ENCODE measurements at regions not wholly inside any gene's neighbourhood (a gene's known extent, or its start where the extent isn't known, plus 50 kb on each side); places are given as distances from the start of the nearest gene placed in this dataset.

DNA sequence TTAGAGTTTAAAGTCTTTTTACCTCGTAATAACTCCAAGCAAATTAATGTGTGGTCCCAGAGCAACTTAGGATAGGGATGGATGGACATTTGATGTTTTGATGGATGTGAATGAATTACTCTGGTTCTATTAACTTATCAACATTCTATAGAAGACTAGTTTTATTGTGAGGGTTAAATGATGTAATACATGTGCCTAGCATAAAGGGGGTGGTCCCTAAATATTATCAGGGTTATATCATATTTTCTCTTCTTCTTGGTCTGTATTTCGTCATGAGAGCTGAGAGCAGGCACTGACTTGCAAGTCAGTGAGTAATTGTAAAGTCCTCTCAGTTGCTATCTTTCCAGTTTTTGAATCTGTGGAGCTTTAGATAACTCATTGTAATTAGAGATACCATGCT lies 219.3 kb downstream of the GATA3 start:
- TF ChIP-seq, protein P1, sequence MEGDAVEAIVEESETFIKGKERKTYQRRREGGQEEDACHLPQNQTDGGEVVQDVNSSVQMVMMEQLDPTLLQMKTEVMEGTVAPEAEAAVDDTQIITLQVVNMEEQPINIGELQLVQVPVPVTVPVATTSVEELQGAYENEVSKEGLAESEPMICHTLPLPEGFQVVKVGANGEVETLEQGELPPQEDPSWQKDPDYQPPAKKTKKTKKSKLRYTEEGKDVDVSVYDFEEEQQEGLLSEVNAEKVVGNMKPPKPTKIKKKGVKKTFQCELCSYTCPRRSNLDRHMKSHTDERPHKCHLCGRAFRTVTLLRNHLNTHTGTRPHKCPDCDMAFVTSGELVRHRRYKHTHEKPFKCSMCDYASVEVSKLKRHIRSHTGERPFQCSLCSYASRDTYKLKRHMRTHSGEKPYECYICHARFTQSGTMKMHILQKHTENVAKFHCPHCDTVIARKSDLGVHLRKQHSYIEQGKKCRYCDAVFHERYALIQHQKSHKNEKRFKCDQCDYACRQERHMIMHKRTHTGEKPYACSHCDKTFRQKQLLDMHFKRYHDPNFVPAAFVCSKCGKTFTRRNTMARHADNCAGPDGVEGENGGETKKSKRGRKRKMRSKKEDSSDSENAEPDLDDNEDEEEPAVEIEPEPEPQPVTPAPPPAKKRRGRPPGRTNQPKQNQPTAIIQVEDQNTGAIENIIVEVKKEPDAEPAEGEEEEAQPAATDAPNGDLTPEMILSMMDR (IDR thresholded peaks at IDR 0.05; ENCODE audit: low read length, missing control alignments) = no peak
- DNase-seq (ENCODE audit: low read depth) = peak; percentile 27
- no peak overlapping the region for H3K4me3 ChIP-seq (replicated peaks; ENCODE audit: low read depth, low read length)

DNA sequence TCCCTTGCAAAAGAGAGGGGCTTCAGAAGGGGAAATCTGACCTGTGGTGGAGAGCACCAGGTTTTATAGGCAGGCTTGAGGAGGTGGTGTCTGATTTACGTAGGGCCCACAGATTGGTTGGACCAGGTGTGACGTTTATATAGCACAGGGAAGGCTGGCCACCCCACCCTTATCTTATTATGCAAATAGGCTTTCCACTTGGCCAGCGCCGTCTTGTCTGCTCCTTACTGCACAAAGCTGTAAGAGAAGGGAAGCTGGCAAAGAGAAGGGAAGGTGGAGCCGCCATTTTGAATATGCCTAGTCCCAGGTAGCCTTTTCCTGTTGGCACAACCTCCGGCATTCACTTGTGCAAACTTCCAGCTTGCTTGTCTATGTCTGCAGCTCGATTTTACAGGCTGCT lies 221.4 kb downstream of the GATA3 start:
- no peak for DNase-seq (ENCODE audit: low read depth)
- no peak overlapping the region for H3K4me3 ChIP-seq (replicated peaks; ENCODE audit: low read depth, low read length)
- TF ChIP-seq, protein P1 (IDR thresholded peaks at IDR 0.05; ENCODE audit: low read length, missing control alignments) = no peak

GRCh38 chr10:8278099-8278498 lies 223.6 kb downstream of the GATA3 start:
- TF ChIP-seq, protein P1 (IDR thresholded peaks at IDR 0.05; ENCODE audit: low read length, missing control alignments) = no peak
- H3K4me3 ChIP-seq (replicated peaks; ENCODE audit: low read depth, low read length) = no peak overlapping the region
- no peak for DNase-seq (ENCODE audit: low read depth)

- TF ChIP-seq, protein P1 (IDR thresholded peaks at IDR 0.05; ENCODE audit: low read length, missing control alignments) = no peak
- H3K4me3 ChIP-seq (replicated peaks; ENCODE audit: low read depth, low read length) = no peak overlapping the region
- peak; percentile 73 for DNase-seq (ENCODE audit: low read depth)
Measured at GRCh38 chr10:8279598-8279997, 225.1 kb downstream of the GATA3 start.

DNA sequence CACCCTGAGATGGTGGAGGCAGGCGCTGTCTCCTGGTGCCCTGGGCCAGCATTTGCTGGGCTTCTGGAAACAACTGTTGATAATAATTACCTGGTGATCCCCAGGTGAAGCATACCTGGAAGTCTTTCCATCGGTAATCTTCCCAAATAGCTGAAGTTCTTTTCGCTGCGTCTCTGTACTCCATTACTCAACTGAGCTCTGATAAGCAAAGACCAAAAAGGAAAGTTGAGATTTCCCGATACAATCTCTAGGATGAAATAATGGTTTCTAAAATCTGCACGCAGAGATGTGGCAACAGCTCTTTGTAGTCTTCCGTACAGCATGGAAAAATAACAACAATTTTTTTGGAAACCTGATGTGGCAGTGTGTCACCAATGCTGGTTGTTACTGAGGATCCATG lies 226.5 kb downstream of the GATA3 start:
- H3K4me3 ChIP-seq (replicated peaks; ENCODE audit: low read depth, low read length) = no peak overlapping the region
- DNase-seq (ENCODE audit: low read depth) = no peak
- TF ChIP-seq, protein P1 (IDR thresholded peaks at IDR 0.05; ENCODE audit: low read length, missing control alignments) = no peak

GRCh38 chr10:8282340-8282739 lies 227.9 kb downstream of the GATA3 start:
- TF ChIP-seq, protein P1 (IDR thresholded peaks at IDR 0.05; ENCODE audit: low read length, missing control alignments) = no peak
- no peak for DNase-seq (ENCODE audit: low read depth)
- H3K4me3 ChIP-seq (replicated peaks; ENCODE audit: low read depth, low read length) = no peak overlapping the region

DNA sequence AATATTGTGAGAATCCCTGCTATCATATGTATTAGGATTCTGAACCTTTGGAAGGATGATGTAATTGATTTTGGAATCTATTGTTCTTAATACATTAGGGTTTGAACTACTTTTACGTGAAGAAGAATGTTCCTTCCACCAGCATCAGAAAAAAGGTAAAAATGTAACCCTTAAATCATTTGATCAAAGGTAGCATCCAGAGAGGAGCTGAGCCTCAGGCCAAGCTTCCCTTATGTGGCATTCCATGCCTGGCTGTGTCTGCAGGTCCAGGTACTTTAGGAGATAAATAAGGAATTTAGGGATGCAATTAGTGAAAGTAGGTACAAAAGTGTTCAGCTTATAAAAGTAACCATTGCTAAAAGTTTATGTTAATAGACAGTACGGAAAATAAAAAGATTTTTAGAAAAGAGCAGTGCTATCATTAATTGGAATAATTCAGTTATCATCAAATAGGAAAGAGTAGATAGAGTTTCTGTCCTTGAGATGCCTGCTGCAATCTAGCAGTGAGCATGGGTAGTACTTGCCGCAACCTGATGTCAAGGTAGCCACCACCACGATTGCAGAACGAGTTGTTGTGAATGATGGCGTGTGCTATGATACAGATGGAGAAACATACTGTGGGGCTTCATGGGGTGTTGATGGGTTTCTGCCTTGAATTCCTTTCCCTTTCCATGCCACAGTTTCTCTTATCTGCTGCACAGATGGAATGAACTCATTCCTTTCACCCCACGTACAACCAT lies 228.8 kb downstream of the GATA3 start:
- TF ChIP-seq, protein P1 (IDR thresholded peaks at IDR 0.05; ENCODE audit: low read length, missing control alignments) = no peak
- H3K4me3 ChIP-seq (replicated peaks; ENCODE audit: low read depth, low read length) = no peak overlapping the region
- DNase-seq (ENCODE audit: low read depth) = no peak
